ENCODE measurements at regions not wholly inside any gene's neighbourhood (a gene's known extent, or its start where the extent isn't known, plus 50 kb on each side); places are given as distances from the start of the nearest gene placed in this dataset.

DNA sequence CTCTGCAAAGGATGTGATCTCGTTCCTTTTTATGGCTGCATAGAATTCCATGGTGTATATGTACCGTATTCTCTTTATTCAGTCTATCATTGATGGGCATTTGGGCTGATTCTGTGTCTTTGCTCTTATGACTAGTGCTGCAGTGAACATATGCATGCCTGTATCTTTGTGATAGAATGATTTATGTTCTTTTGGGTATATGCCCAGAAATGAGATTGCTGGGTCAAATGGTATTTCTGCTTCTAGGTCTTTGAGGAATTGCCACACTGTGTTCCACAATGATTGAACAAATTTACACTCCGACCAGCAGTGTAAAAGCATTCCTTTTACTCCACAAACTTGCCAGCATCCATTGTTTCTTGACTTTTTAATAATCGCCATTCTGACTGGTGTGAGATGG lies 60.2 kb upstream of the ADORA2B start:
- TF ChIP-seq TAF1 (CRISPR knock-in tag; IDR thresholded peaks at IDR 0.05), result no peak
- TF ChIP-seq NFIC (IDR thresholded peaks at IDR 0.05; ENCODE audit: low read length), result no peak
- TF ChIP-seq, protein P1, sequence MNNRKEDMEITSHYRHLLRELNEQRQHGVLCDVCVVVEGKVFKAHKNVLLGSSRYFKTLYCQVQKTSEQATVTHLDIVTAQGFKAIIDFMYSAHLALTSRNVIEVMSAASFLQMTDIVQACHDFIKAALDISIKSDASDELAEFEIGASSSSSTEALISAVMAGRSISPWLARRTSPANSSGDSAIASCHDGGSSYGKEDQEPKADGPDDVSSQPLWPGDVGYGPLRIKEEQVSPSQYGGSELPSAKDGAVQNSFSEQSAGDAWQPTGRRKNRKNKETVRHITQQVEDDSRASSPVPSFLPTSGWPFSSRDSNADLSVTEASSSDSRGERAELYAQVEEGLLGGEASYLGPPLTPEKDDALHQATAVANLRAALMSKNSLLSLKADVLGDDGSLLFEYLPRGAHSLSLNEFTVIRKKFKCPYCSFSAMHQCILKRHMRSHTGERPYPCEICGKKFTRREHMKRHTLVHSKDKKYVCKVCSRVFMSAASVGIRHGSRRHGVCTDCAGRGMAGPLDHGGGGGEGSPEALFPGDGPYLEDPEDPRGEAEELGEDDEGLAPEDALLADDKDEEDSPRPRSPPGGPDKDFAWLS (CRISPR knock-in tag; IDR thresholded peaks at IDR 0.05; ENCODE audit: borderline replicate concordance), result no peak
- TF ChIP-seq, protein P2, sequence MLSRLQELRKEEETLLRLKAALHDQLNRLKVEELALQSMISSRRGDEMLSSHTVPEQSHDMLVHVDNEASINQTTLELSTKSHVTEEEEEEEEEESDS (CRISPR knock-in tag; IDR thresholded peaks at IDR 0.05; ENCODE audit: borderline replicate concordance), result no peak
- TF ChIP-seq, protein P3, sequence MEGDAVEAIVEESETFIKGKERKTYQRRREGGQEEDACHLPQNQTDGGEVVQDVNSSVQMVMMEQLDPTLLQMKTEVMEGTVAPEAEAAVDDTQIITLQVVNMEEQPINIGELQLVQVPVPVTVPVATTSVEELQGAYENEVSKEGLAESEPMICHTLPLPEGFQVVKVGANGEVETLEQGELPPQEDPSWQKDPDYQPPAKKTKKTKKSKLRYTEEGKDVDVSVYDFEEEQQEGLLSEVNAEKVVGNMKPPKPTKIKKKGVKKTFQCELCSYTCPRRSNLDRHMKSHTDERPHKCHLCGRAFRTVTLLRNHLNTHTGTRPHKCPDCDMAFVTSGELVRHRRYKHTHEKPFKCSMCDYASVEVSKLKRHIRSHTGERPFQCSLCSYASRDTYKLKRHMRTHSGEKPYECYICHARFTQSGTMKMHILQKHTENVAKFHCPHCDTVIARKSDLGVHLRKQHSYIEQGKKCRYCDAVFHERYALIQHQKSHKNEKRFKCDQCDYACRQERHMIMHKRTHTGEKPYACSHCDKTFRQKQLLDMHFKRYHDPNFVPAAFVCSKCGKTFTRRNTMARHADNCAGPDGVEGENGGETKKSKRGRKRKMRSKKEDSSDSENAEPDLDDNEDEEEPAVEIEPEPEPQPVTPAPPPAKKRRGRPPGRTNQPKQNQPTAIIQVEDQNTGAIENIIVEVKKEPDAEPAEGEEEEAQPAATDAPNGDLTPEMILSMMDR (CRISPR knock-in tag; IDR thresholded peaks at IDR 0.05), result no peak
- TF ChIP-seq ZFP90 (CRISPR knock-in tag; IDR thresholded peaks at IDR 0.05; ENCODE audit: borderline replicate concordance), result no peak
- no peak for TF ChIP-seq SETDB1 (CRISPR knock-in tag; IDR thresholded peaks at IDR 0.05; ENCODE audit: borderline replicate concordance)
